ENCODE measurements at regions not wholly inside any gene's neighbourhood (a gene's known extent, or its start where the extent isn't known, plus 50 kb on each side); places are given as distances from the start of the nearest gene placed in this dataset.

- H3K27me3 ChIP-seq (ENCODE audit: insufficient read depth, low read length, poor library complexity), result no peaks in the 10 kb centered on the region
- ATAC-seq (ENCODE audit: insufficient read depth, low read depth) (no peak), DNase-seq (no peak)
- H3K4me1 ChIP-seq (ENCODE audit: insufficient read depth, low read length), result no peaks in the 10 kb centered on the region
- TF ChIP-seq CTCF (IDR thresholded peaks at IDR 0.05; ENCODE audit: borderline replicate concordance, extremely low read depth, low read length, poor library complexity, severe bottlenecking) (no peak), EZH2 (IDR thresholded peaks at IDR 0.05; ENCODE audit: borderline replicate concordance, low read depth, low read length, severe bottlenecking) (no peak)
- no peaks in the 10 kb centered on the region; the same call in 1 of the 2 replicates for H4K20me1 ChIP-seq (ENCODE audit: insufficient read depth, low read length)
- no peak overlapping the region for H3K4me2 ChIP-seq (ENCODE audit: insufficient read depth, low read length)
- H3K9me3 ChIP-seq (ENCODE audit: insufficient read depth, low read length, severe bottlenecking), result no peaks in the 10 kb centered on the region
- no peak overlapping the region for H3K9ac ChIP-seq (ENCODE audit: low read depth, low read length)
- no peaks in the 10 kb centered on the region for H3K36me3 ChIP-seq (ENCODE audit: insufficient read depth, low read length)
- H3K4me3 ChIP-seq (ENCODE audit: low read depth in 1 of 2, low read length in 2 of 2), result no peak overlapping the region
- H3K27ac ChIP-seq (ENCODE audit: low read length), result no peak overlapping the region
- no peak overlapping the region for H2AFZ ChIP-seq (ENCODE audit: low read depth, low read length)
- no peaks in the 10 kb centered on the region for H3K79me2 ChIP-seq (ENCODE audit: insufficient read depth, low read length)
Observed at GRCh38 chr11:70833011-70833410, 419.4 kb downstream of the SHANK2 start.

DNA sequence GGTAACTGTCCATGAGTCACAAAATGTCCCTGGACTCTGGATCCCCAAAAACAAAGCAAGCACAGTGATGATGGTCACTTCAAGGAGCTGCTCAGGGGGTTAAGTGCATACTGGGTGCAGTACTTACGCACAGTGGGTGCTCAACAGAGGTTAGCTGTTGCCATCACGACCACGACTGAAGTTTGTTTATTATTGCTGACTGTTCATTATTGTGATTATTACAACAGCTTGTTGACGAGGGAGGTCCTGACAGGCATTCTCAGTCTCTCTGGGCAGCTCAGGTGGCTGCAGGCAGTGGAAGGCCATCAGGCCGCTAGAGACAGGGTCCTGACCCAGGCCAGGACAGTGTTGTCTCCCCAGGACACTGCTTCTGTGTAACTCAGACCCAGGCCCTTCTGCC, 418.8 kb downstream of the SHANK2 start:
- no peak overlapping the region for H3K9ac ChIP-seq (ENCODE audit: low read depth, low read length)
- no peak overlapping the region for H3K4me2 ChIP-seq (ENCODE audit: insufficient read depth, low read length)
- H3K79me2 ChIP-seq (ENCODE audit: insufficient read depth, low read length), result no peaks in the 10 kb centered on the region
- H4K20me1 ChIP-seq (ENCODE audit: insufficient read depth, low read length), result no peaks in the 10 kb centered on the region; the same call in 1 of the 2 replicates
- DNase-seq (no peak), ATAC-seq (ENCODE audit: insufficient read depth, low read depth) (no peak)
- H3K4me1 ChIP-seq (ENCODE audit: insufficient read depth, low read length), result no peaks in the 10 kb centered on the region
- peaks cover 4% of the 10 kb centered on the region for H3K9me3 ChIP-seq (ENCODE audit: insufficient read depth, low read length, severe bottlenecking)
- no peak overlapping the region for H3K27ac ChIP-seq (ENCODE audit: low read length)
- H3K27me3 ChIP-seq (ENCODE audit: insufficient read depth, low read length, poor library complexity), result no peaks in the 10 kb centered on the region
- no peak overlapping the region for H3K4me3 ChIP-seq (ENCODE audit: low read depth in 1 of 2, low read length in 2 of 2)
- H2AFZ ChIP-seq (ENCODE audit: low read depth, low read length), result no peak overlapping the region
- TF ChIP-seq CTCF (IDR thresholded peaks at IDR 0.05; ENCODE audit: borderline replicate concordance, extremely low read depth, low read length, poor library complexity, severe bottlenecking) (no peak), EZH2 (IDR thresholded peaks at IDR 0.05; ENCODE audit: borderline replicate concordance, low read depth, low read length, severe bottlenecking) (no peak)
- H3K36me3 ChIP-seq (ENCODE audit: insufficient read depth, low read length), result no peaks in the 10 kb centered on the region

- Histone ChIP-seq H3K4me1 (ENCODE audit: insufficient read depth, low read length) (no peaks in the 10 kb centered on the region), H4K20me1 (ENCODE audit: insufficient read depth, low read length) (no peaks in the 10 kb centered on the region; the same call in 1 of the 2 replicates), H3K4me3 (ENCODE audit: low read depth in 1 of 2, low read length in 2 of 2) (no peak overlapping the region), H3K79me2 (ENCODE audit: insufficient read depth, low read length) (no peaks in the 10 kb centered on the region), H3K9ac (ENCODE audit: low read depth, low read length) (no peak overlapping the region), H3K9me3 (ENCODE audit: insufficient read depth, low read length, severe bottlenecking) (peaks cover 7% of the 10 kb centered on the region), H3K27me3 (ENCODE audit: insufficient read depth, low read length, poor library complexity) (no peaks in the 10 kb centered on the region), H2AFZ (ENCODE audit: low read depth, low read length) (no peak overlapping the region), H3K4me2 (ENCODE audit: insufficient read depth, low read length) (no peak overlapping the region), H3K36me3 (ENCODE audit: insufficient read depth, low read length) (no peaks in the 10 kb centered on the region), H3K27ac (ENCODE audit: low read length) (no peak overlapping the region)
- no peak for DNase-seq
- TF ChIP-seq CTCF (IDR thresholded peaks at IDR 0.05; ENCODE audit: borderline replicate concordance, extremely low read depth, low read length, poor library complexity, severe bottlenecking) (no peak), EZH2 (IDR thresholded peaks at IDR 0.05; ENCODE audit: borderline replicate concordance, low read depth, low read length, severe bottlenecking) (no peak)
- ATAC-seq (ENCODE audit: insufficient read depth, low read depth), result no peak
Observed at GRCh38 chr11:70834277-70834940, 418.0 kb downstream of the SHANK2 start.
